ENCODE measurements at regions not wholly inside any gene's neighbourhood (a gene's known extent, or its start where the extent isn't known, plus 50 kb on each side); places are given as distances from the start of the nearest gene placed in this dataset.

- TF ChIP-seq ZNF687 (CRISPR knock-in tag; IDR thresholded peaks at IDR 0.05) (no peak), EHMT2 (IDR thresholded peaks at IDR 0.05; ENCODE audit: borderline replicate concordance, low read depth, low read length) (no peak), ISX (CRISPR knock-in tag; conservative IDR thresholded peaks at IDR 0.05) (no peak), ZNF615 (CRISPR knock-in tag; IDR thresholded peaks at IDR 0.05; ENCODE audit: borderline replicate concordance) (no peak), PPARG (CRISPR knock-in tag; conservative IDR thresholded peaks at IDR 0.05) (no peak), SMAD3 (CRISPR knock-in tag; IDR thresholded peaks at IDR 0.05) (no peak)
- TF ChIP-seq, protein P1, sequence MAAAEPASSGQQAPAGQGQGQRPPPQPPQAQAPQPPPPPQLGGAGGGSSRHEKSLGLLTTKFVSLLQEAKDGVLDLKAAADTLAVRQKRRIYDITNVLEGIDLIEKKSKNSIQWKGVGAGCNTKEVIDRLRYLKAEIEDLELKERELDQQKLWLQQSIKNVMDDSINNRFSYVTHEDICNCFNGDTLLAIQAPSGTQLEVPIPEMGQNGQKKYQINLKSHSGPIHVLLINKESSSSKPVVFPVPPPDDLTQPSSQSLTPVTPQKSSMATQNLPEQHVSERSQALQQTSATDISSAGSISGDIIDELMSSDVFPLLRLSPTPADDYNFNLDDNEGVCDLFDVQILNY (CRISPR knock-in tag; conservative IDR thresholded peaks at IDR 0.05), result no peak
- TF ChIP-seq, protein P2, sequence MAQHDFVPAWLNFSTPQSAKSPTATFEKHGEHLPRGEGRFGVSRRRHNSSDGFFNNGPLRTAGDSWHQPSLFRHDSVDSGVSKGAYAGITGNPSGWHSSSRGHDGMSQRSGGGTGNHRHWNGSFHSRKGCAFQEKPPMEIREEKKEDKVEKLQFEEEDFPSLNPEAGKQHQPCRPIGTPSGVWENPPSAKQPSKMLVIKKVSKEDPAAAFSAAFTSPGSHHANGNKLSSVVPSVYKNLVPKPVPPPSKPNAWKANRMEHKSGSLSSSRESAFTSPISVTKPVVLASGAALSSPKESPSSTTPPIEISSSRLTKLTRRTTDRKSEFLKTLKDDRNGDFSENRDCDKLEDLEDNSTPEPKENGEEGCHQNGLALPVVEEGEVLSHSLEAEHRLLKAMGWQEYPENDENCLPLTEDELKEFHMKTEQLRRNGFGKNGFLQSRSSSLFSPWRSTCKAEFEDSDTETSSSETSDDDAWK (CRISPR knock-in tag; IDR thresholded peaks at IDR 0.05), result no peak
Measured at GRCh38 chr13:27708325-27708724, 84.0 kb upstream of the GSX1 start (continued).

Data from HepG2 (cell line).